Trophoblast cell (in vitro differentiated cells and primary cell): ENCODE measurements at regions not wholly inside any gene's neighbourhood (a gene's known extent, or its start where the extent isn't known, plus 50 kb on each side); places are given as distances from the start of the nearest gene placed in this dataset.
"Not testable (repeated sequence)": the region's sequence is repeated elsewhere in the genome, so short reads cannot be mapped to it uniquely, and the experiment has no call there.

Experiments used
- DNase-seq, 2 donors: peaks; one replicate each; pipeline ENCODE4 v3.0.0-alpha.2; 2016
- H2AFZ ChIP-seq: 2 replicates; pipeline ENCODE4 v1.6.1; 2013; ENCODE audit warnings: low read length, moderate library complexity, mild to moderate bottlenecking; ENCODE audit not compliant: insufficient read depth, poor library complexity
- H2AK5ac ChIP-seq: 2 replicates; pipeline ENCODE4 v1.6.1; 2013; ENCODE audit warnings: mild to moderate bottlenecking, low read length
- H2BK120ac ChIP-seq: 2 replicates; pipeline ENCODE4 v1.6.1; 2013; ENCODE audit warnings: low read length, mild to moderate bottlenecking, moderate library complexity; ENCODE audit not compliant: insufficient read depth, poor library complexity
- H2BK12ac ChIP-seq: 2 replicates; pipeline ENCODE4 v1.6.1; 2013; ENCODE audit warnings: mild to moderate bottlenecking, low read length, moderate library complexity
- H2BK5ac ChIP-seq: 2 replicates; pipeline ENCODE4 v1.6.1; 2013; ENCODE audit warnings: low read length, low read depth, moderate library complexity, mild to moderate bottlenecking; ENCODE audit not compliant: poor library complexity
- H3K14ac ChIP-seq: 2 replicates; pipeline ENCODE4 v1.6.1; 2013; ENCODE audit warnings: mild to moderate bottlenecking, low read length
- H3K18ac ChIP-seq: 2 replicates; pipeline ENCODE4 v1.6.1; 2013; ENCODE audit warnings: mild to moderate bottlenecking, low read length
- H3K23ac ChIP-seq: 2 replicates; pipeline ENCODE4 v1.6.1; 2013; ENCODE audit warnings: low read length
- H3K27ac ChIP-seq: 2 replicates; pipeline ENCODE4 v1.5.1; 2013; ENCODE audit warnings: low read depth, mild to moderate bottlenecking, inconsistent platforms, low read length, moderate library complexity
- H3K27me3 ChIP-seq: 2 replicates; pipeline ENCODE4 v1.6.1; 2013; ENCODE audit warnings: inconsistent platforms, mild to moderate bottlenecking, low read length, moderate library complexity; ENCODE audit not compliant: insufficient read depth
- H3K36me3 ChIP-seq, 2 experiments: 1 replicate in 1 of 2; 2 replicates in 1 of 2; pipeline ENCODE4 v1.6.1; 2013; ENCODE audit warnings: low read length in 2 of 2, mild to moderate bottlenecking in 2 of 2, moderate library complexity in 1 of 2; ENCODE audit not compliant: insufficient read depth in 2 of 2, control insufficient read depth in 1 of 2
- H3K4ac ChIP-seq: 2 replicates; pipeline ENCODE4 v1.6.1; 2013; ENCODE audit warnings: low read depth, mild to moderate bottlenecking, low read length, moderate library complexity
- H3K4me1 ChIP-seq, 2 experiments: 1 replicate in 1 of 2; 2 replicates in 1 of 2; pipeline ENCODE4 v1.6.1; 2013; ENCODE audit warnings: low read length in 2 of 2, mild to moderate bottlenecking in 2 of 2, moderate library complexity in 1 of 2; ENCODE audit not compliant: insufficient read depth in 2 of 2, control insufficient read depth in 1 of 2
- H3K4me2 ChIP-seq: 2 replicates; pipeline ENCODE4 v1.6.1; 2013; ENCODE audit warnings: inconsistent platforms, mild to moderate bottlenecking, low read length, moderate library complexity
- H3K4me3 ChIP-seq: 2 replicates; pipeline ENCODE4 v1.5.1; 2013; ENCODE audit warnings: mild to moderate bottlenecking, low read depth, low read length, inconsistent platforms
- H3K79me1 ChIP-seq: one replicate; pipeline ENCODE4 v1.6.1; 2013; ENCODE audit warnings: low read length
- H3K79me2 ChIP-seq: 2 replicates; pipeline ENCODE4 v1.6.1; 2013; ENCODE audit warnings: low read length, mild to moderate bottlenecking; ENCODE audit not compliant: control insufficient read depth, insufficient read depth, poor library complexity
- H3K9ac ChIP-seq: 2 replicates; pipeline ENCODE4 v1.6.1; 2013; ENCODE audit warnings: mild to moderate bottlenecking, low read length
- H3K9me3 ChIP-seq: 2 replicates; pipeline ENCODE4 v1.6.1; 2013; ENCODE audit warnings: low read depth, mild to moderate bottlenecking, control low read depth, inconsistent platforms, low read length; ENCODE audit not compliant: insufficient read depth
- H4K12ac ChIP-seq: 2 replicates; pipeline ENCODE4 v1.6.1; 2013; ENCODE audit warnings: low read depth, mild to moderate bottlenecking, low read length, moderate library complexity
- H4K8ac ChIP-seq: 2 replicates; pipeline ENCODE4 v1.6.1; 2013; ENCODE audit warnings: low read depth, mild to moderate bottlenecking, low read length, moderate library complexity
- H4K91ac ChIP-seq: one replicate; pipeline ENCODE4 v1.6.1; 2013; ENCODE audit warnings: low read depth, mild to moderate bottlenecking, low read length, moderate library complexity
- WGBS: extraction: QIAGEN DNeasy Blood & Tissue Kit; methylation state at CpG from one replicate; pipeline ENCODE4 v1.1.7; 2013; ENCODE audit warnings: missing lambda C conversion rate; ENCODE audit not compliant: insufficient read length, insufficient coverage; ENCODE audit errors: extremely low coverage; 5-methylcytosine and 5-hydroxymethylcytosine counted together

DNA sequence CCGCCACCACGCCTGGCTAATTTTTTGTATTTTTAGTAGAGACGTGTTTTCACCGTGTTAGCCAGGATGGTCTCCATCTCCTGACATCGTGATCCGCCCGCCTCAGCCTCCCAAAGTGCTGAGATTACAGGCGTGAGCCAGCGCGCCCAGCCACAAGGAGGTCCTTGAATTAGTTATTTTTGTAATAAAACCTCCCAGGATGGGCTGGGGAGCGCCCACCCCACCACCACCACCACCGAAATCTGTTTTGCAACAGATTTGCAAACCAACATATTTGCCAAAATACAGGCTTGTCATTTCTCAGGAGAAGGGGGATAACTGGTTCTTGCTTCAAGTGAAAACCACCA is 151.7 kb downstream of the ADSS2 start:
- H3K9ac ChIP-seq, H3K27ac ChIP-seq, H3K4ac ChIP-seq, H3K14ac ChIP-seq, H2BK5ac ChIP-seq, H3K79me1 ChIP-seq, H2BK12ac ChIP-seq, H2AFZ ChIP-seq, H3K4me3 ChIP-seq, H3K4me2 ChIP-seq, H3K36me3 ChIP-seq, H4K12ac ChIP-seq, H3K27me3 ChIP-seq, H3K18ac ChIP-seq, H3K9me3 ChIP-seq, H4K8ac ChIP-seq, H3K23ac ChIP-seq, H2AK5ac ChIP-seq, DNase-seq, H3K79me2 ChIP-seq: not testable (repeated sequence)
- peak overlapping the region; percentile 28 for H2BK120ac ChIP-seq
- peak overlapping the region; percentile 13 for H4K91ac ChIP-seq
- H3K4me1 ChIP-seq: peaks cover 12 to 13% of the 10 kb centered on the region in 2 experiments
- no CpG with 5 or more reads among the region's 12 CpGs for WGBS

DNA sequence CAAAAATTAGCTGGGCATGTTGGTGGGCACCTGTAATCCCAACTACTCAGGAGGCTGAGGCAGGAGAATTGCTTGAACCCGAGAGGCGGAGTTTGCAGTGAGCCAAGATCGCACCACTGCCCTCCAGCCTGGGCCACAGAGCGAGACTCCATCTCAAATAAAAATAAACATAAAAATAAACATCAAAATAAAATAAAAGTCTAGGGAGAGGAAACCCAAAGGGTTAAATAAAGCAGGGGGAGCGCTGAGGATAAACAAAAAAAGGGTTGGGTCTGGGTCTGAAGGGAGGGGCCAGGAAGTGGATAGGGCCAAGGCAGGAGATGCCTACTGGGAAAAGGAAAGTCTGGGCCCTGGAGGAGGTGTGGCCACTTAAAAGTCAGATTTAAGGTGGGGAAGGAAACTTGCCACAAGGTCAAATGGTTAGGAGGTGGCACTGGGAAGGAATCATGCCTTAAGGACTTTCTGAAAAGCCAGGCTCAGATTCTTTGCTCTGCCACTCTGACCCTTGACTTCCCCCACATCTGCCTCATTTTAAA is 150.0 kb downstream of the ADSS2 start:
- H4K12ac ChIP-seq: no peak overlapping the region
- no peak overlapping the region for H3K4me3 ChIP-seq
- no peak overlapping the region for H3K27ac ChIP-seq
- H4K91ac ChIP-seq: peak overlapping the region; percentile 47
- peak overlapping the region; percentile 27 for H4K8ac ChIP-seq
- H2AFZ ChIP-seq: peak overlapping the region; percentile 14
- H3K4me2 ChIP-seq: no peak overlapping the region
- DNase-seq: no peak
- WGBS: no CpG with 5 or more reads among the region's 5 CpGs
- peaks cover 12 to 13% of the 10 kb centered on the region in 2 experiments for H3K4me1 ChIP-seq
- H3K23ac ChIP-seq: no peak overlapping the region
- H3K14ac ChIP-seq: peak overlapping the region; percentile 59
- H3K79me1 ChIP-seq: peaks cover 9% of the 10 kb centered on the region
- H3K36me3 ChIP-seq: no peaks in the 10 kb centered on the region
- H3K18ac ChIP-seq: no peak overlapping the region
- no peak overlapping the region for H3K9ac ChIP-seq
- peak overlapping the region; percentile 76 for H2BK12ac ChIP-seq
- no peaks in the 10 kb centered on the region for H3K79me2 ChIP-seq
- no peaks in the 10 kb centered on the region for H3K9me3 ChIP-seq
- no peak overlapping the region for H2BK5ac ChIP-seq
- no peak overlapping the region for H2AK5ac ChIP-seq
- H2BK120ac ChIP-seq: no peak overlapping the region
- no peaks in the 10 kb centered on the region for H3K27me3 ChIP-seq
- no peak overlapping the region for H3K4ac ChIP-seq

DNA sequence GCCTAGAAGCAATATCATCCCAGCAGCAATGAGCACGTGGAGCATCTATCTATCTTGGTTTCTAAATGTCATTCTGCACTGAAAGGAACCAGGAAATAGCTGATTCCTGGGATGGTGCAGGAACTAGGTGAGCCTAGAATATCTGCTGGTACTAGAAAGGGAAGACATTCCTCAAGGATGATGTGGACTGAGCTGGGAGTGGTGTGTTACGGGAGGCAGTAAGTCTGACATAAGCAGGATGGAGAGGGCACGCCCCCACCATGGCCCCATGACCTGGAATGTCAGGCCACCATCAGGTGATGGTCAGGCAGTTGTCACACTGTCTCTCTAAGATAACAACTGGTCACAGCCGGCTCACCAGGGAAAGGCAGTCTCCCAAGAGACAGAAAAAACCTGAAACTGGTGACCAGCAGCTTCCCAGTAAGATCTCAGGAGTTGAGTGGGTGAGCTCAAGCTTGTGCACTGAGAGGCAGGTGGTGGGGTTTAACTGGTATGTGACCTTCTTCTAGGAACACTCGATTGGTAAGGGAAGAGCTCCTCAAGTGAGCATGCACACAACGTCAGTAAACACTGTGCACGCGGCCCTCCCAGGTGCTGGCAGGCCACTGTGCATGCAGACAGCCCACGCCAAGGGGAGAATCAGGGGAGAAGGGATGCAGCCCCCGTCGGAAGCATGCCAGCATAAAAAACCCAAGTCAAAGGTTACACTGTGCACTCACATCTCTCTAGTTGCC is 148.7 kb downstream of the ADSS2 start:
- peak overlapping the region; percentile 4 for H3K14ac ChIP-seq
- no peak overlapping the region for H3K4ac ChIP-seq
- DNase-seq: peak; percentile 97 to 98
- WGBS: no CpG with 5 or more reads among the region's 11 CpGs
- H4K8ac ChIP-seq: no peak overlapping the region
- H3K27ac ChIP-seq: peak overlapping the region; percentile 74
- no peaks in the 10 kb centered on the region for H3K79me2 ChIP-seq
- H2BK120ac ChIP-seq: peak overlapping the region; percentile 12
- no peak overlapping the region for H3K4me3 ChIP-seq
- H4K91ac ChIP-seq: peak overlapping the region; percentile 44
- peak overlapping the region; percentile 9 for H3K18ac ChIP-seq
- no peak overlapping the region for H3K4me2 ChIP-seq
- H3K4me1 ChIP-seq: peaks cover 12 to 13% of the 10 kb centered on the region in 2 experiments
- peaks cover 9% of the 10 kb centered on the region for H3K79me1 ChIP-seq
- no peak overlapping the region for H2AFZ ChIP-seq
- H2AK5ac ChIP-seq: no peak overlapping the region
- peaks cover 2% of the 10 kb centered on the region for H3K9me3 ChIP-seq
- H3K9ac ChIP-seq: no peak overlapping the region
- no peaks in the 10 kb centered on the region for H3K36me3 ChIP-seq
- H3K23ac ChIP-seq: no peak overlapping the region
- H4K12ac ChIP-seq: no peak overlapping the region
- no peak overlapping the region for H2BK12ac ChIP-seq
- H3K27me3 ChIP-seq: no peaks in the 10 kb centered on the region
- H2BK5ac ChIP-seq: peak overlapping the region; percentile 49

DNA sequence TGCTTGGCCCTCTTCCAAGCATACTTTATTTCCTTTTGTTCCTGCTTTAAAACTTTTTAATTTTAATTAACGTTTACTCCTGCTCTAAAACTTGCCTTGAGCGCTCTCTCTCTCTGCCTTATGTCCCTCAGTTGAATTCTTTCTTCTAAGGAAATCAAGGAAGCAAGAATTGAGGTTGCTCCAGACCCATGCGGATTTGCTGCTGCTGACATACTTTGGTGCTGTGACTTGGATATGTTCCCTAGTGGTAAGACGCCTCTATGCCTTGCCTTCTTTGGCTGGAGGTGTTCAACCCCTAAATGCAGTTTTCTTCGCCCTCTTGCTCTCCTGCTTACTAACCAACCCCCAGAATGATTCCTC is 148.1 kb downstream of the ADSS2 start:
- Histone ChIP-seq H3K27ac (peak overlapping the region; percentile 74), H3K4me3 (no peak overlapping the region), H3K9ac (peak overlapping the region; percentile 13), H2AK5ac (peak overlapping the region; percentile 5), H2BK120ac (peak overlapping the region; percentile 37), H3K23ac (no peak overlapping the region), H2BK12ac (peak overlapping the region; percentile 7), H4K8ac (peak overlapping the region; percentile 39), H3K4me1 (peaks cover 12 to 13% of the 10 kb centered on the region in 2 experiments), H3K18ac (peak overlapping the region; percentile 7), H3K4me2 (no peak overlapping the region), H3K14ac (peak overlapping the region; percentile 47), H3K9me3 (peaks cover 2% of the 10 kb centered on the region), H3K79me1 (peaks cover 9% of the 10 kb centered on the region), H3K36me3 (no peaks in the 10 kb centered on the region), H2AFZ (no peak overlapping the region), H4K12ac (no peak overlapping the region), H3K79me2 (no peaks in the 10 kb centered on the region), H3K4ac (no peak overlapping the region), H2BK5ac (peak overlapping the region; percentile 51), H3K27me3 (no peaks in the 10 kb centered on the region), H4K91ac (peak overlapping the region; percentile 75)
- peak in 1 of 2 donors; percentile 15 for DNase-seq
- no CpG with 5 or more reads among the region's 5 CpGs for WGBS
